ENCODE measurements at regions not wholly inside any gene's neighbourhood (a gene's known extent, or its start where the extent isn't known, plus 50 kb on each side); places are given as distances from the start of the nearest gene placed in this dataset.
"Not testable (repeated sequence)": the region's sequence is repeated elsewhere in the genome, so short reads cannot be mapped to it uniquely, and the experiment has no call there.

DNA sequence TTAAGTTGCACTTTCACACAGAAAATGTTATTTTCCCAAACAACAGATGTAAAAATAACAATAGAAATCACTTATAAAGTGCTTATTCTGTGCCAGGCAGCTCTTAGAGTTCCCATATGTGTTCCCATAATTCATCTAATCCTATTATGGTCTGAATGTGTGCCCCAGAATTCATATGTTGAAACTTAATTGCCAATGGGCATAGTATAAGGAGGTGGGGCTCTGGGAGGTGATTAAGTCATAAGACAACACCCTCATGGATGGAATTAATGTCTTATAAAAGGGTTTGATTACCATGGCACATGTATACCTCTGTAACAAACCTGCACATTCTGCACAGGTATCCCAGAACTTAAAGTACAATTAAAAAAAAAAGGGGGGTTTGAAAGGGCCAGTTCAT is 92.7 kb downstream of the FZD1 start:
- no peak for DNase-seq (ENCODE audit: low spot score)

DNA sequence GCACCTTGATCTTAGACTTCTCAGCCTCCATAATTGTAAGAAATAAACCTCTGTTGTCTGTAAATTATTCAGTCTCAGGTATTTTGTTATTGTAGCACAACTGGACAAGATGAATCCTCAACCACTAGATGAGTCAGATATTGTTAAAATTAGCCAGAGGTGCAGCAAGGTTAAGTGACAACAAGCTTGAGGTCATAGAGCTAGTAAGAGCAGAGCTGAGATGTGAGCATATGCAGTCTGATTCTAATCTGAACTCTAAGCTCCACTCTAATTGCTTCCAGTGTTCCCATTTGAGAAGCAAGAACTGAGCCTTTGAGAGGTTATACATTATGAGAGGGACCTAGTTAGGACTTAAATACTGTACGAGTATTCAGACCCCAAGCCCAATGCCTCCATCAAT is 93.1 kb downstream of the FZD1 start:
- no peak for DNase-seq (ENCODE audit: low spot score)

DNA sequence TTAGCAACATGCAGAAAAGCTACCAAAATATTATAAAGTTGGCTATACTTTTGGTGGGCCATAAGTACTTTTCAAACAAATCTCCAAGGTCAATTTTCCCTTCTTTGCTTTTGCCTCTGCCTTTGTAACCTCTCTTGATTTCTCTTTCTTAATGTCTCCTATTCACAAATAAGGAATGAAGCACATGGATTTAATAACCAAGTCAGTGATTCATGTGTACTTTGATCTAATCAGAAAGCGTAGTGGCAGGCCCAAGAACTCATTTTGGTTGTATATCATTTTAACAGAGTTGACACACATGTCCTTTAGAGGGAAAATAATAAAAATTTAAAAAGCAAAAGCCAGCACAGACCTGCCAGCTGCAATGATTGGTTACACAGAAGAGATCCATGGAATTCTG is 93.7 kb downstream of the FZD1 start:
- DNase-seq (ENCODE audit: low spot score): no peak

DNA sequence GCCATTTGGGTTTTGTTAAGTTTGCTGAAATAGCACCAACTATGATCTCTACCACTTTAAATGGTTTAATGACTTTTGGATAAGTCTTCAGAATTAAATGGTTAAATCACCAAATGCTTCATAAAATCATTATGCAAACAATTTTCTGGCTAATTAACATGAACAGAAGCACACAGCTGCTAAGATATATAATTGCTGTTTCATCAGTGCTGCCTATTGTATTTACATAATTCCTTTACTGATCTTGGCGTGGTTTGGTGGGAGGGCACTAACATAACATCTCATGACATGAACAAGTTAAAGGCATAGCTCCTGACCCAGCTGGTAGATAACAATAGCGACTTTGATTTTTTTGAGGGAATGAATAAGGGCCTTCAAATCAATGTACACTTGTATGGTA is 94.1 kb downstream of the FZD1 start:
- DNase-seq (ENCODE audit: low spot score): no peak

DNA sequence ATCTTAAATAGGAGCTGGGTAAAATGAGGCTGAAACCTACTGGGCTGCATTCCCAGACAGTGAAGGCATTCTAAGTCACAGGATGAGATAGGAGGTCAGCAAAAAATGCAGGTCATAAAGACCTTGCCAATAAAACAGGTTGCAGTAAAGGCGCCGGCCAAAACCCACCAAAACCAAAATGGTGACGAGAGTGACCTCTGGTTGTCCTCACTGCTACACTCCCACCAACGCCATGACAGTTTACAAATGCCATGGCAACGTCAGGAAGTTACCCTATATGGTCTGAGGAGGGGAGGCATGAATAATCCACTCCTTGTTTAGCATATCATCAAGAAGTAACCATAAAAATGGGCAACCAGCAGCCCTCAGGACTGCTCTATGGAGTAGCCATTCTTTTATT is 100.9 kb downstream of the FZD1 start:
- not testable (repeated sequence) for DNase-seq (ENCODE audit: low spot score)

DNA sequence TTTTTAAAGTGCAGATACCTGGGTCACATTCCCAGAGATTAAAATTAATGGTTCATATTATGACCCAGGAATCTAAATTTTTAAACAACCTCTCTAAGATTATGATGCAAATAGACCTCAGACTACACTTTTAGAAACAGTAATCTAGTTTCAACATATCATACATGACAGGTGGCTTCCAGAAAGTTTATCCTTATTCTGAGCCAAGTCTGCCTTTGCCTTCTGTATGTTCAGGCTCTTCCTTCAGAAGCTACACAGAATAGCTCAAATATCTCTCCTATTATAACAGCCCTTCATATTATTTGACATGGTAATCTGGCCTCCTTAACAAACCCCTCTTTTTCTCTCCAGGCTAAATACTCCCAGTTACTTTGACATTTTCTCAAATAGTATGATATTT is 101.9 kb downstream of the FZD1 start:
- no peak for DNase-seq (ENCODE audit: low spot score)

DNA sequence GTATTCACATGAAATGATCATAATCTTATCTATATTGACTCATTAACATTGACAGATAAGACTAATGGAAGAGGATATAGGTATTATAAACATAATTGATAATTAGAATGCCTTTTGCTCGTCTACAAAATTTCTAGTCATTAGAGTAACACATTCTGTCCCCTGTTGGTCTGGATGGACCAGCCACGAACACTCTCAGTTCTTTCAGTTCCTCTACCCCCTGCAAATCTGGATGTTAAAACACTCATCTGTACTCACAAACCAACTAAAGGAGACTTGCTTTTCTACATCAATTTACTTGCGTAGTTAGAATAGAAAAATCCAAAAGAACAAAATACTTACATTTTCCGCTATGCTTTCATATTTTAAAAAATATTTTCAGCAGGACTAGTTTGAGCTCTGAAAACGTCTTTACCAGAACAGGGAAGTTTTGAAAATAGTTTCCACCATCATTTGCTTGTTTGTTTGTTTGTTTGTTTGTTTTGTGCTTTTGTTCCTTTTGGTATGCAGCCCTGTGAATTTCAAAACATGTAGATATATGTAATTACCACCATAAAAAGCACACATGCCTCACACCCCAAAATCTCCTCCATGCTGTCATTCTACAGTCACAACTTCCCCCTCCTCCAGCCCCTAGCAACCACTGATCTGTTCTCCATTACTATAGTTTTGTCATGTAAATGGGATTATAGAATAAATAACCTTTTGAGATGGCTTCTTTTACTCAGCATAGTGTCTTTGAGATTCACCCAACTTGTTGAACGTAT is 103.8 kb downstream of the FZD1 start:
- DNase-seq (ENCODE audit: low spot score): no peak

DNA sequence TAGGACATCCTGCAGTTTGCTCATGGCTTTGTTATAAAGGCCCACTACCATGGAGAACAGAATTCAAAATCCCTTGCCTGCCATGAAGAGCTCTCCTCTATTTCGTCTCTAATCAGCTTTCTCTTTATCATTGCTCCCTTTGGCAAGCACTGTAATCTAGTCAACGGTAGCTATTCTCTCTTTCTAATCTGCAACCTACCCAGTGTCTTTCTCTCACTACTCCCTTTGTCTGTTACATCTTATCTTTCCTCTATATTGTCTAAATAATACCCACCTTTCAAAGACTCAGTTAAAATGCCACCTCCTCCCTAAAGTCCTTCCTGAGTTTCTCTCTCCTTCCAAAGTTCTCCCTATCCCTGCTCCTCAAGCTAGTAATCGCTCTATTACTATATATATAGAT is 108.1 kb downstream of the FZD1 start:
- DNase-seq (ENCODE audit: low spot score): no peak

DNA sequence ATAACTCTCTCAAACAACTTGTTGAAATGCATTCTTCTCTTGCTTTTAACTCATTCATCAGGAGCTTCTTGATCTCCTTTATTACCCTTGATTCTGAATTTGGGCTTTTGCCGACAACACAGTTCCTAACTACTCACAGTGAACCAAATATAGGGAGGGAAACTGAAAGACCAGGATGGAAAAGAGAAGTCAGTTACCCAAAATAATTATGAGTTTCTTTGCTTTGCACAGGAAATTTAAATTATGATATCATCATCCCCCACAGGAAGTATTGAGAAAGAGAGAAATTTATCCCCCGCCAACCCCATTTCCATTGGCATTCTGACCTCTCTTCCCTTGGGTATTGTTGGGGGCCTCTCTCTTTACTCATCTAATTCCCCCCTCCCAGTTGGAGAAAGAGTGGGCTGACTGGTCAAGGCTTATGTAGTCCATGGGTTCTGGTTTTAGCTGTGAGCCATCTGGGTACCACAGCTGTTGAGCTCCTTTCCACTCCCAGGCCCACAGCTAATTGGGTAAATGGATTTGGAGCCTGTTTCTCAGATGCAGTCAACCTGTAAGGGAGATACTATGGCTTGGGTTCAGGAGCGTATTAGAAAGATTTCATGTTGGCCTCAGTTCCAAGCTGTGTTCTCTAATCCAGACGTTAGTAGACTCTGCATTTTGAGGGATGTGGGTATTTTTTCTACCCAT is 109.0 kb downstream of the FZD1 start:
- DNase-seq (ENCODE audit: low spot score): peak; percentile 22

DNA sequence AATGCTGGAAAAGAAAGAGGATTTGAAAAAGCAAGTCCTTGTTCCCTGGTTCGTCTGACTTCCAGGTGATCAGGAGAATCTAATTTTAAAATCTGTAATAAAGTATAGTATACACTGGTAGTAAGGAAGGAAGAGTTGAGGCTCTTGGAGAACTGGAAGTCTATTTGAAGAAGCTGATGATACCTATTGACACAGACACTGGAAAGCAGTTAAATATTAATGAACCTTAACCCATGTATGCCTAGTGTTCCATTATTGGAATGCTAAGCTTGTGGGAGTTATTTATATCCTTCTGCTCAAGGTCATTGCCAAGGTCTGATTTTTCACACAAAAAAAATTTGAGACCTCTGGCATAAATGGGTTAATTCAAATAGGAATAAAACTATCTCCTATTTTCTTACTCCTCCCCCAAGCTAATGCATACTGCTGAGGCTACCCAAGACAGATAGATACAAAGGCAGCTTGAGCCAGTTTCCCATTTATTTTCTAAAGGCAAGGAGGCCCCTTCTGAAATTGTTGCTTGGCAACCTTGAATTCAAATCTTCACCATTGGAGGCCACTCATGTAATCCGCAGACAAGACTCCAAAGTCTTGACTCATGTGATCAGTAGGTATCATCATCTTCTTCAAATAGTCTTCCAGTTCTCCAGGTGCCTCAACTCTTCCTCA is 110.2 kb downstream of the FZD1 start:
- DNase-seq (ENCODE audit: low spot score): no peak

DNA sequence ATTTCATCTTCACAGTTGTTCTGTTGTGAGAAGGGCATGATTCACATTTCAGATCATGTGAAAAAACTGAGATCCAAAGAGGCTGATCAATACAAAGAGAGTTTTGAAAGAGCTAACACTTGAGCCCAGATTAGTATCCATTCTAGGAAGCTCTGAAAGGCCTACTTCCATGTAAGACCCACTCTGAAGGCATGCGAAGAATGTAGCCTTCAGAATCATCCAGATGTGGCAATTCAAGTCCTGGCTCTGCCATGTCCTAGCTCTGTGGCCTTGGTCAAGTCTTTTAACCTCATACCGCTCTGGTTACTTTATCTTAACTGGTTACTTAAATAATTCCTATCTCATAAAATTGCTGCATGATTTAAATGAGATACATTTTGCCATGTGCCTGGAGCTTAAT is 111.1 kb downstream of the FZD1 start:
- no peak for DNase-seq (ENCODE audit: low spot score)

DNA sequence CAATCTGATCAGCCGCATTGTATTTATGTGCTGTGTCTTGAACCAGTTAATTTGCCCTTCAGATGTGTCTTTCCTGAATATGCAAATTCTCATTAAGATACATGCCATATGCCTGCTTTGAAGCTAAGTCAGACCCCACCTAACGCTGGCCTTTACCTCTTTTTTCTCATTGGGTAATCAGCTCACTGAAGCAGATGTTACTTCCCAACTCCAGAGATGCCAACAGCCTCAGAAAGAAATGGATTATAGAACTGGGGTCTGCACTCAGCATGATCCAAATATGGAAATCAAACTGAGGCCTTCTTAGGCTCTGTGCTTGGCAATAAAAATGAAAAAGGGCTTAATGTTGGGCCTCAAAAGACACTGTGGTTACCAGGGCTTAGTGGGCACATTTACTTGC is 113.9 kb downstream of the FZD1 start:
- no peak for DNase-seq (ENCODE audit: low spot score)

DNA sequence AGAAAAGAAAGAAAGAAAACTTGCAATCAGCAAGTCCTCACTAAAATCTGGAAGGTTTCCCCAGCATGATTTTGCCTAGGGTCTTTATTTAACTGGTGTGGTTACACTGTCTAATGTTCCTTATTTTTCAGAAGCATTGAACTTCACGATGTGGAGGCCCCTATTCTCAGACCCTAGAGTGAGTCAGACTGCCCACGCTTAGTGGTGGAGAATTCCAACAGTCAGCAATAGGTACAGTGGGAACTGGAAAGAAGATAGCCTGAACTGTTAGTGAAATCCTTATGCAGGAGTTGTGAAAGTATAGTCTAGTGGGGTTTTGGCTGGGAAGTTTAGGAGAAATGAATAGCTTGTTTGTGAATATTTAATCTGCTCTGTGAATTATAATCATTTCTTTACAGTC is 115.0 kb downstream of the FZD1 start:
- no peak for DNase-seq (ENCODE audit: low spot score)

DNA sequence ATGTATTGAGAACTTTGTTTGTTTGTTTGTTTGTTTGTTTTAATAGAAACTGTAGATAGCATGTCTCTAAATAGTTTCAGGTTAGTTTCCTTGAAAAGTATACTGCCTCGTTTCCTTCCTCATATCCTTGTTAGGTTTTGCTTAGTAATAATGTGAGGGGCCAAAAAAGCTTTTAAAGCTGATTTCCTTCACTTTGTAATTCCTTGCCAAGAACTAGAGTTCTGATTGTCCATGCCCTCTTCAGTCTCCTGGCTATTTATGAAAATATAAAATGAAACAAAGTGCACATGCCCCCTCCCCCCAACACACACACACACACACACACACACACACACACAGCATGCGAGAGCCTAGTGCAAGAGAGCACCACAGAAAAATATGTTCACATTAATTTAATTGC is 115.8 kb downstream of the FZD1 start:
- DNase-seq (ENCODE audit: low spot score): no peak

DNA sequence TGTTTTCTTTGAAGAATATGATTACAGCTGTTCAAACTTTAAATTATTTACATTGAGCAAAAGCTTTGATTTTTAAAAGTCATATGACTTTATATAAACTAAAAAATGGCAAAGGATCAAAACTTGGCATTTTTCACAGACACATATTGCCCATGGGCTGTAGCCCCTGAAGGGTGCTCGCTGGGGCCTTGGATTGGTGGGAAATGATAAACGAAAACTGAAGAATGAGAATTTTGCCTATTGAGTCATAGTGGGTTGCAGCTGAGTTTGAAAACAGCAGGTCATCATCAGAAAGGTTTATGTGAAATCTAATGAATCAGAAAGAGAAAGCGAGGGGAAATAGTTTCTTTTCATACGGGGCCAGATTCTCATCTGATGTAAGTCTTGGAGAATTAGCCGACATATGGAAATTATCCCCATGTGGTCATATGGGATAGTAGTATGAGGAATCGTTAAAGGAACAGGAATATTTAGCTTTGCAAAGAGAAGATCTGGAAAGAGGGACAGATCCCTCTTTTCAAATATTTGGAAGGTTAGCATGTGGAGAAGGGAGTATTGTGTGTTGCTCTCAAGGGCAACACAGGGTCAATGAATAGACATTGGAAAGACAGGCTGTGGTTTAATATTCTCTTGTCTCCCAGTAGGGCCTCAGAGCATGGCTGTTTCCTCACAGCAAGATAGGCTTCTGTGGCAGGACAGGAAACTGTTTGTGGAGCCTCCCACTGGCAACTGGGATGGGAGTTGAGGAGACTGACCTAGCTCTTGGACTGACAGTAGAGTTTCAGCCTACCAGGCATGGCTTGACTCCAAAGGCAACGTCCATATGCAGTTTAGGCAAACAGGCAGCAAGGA is 119.0 kb downstream of the FZD1 start:
- DNase-seq (ENCODE audit: low spot score): no peak

DNA sequence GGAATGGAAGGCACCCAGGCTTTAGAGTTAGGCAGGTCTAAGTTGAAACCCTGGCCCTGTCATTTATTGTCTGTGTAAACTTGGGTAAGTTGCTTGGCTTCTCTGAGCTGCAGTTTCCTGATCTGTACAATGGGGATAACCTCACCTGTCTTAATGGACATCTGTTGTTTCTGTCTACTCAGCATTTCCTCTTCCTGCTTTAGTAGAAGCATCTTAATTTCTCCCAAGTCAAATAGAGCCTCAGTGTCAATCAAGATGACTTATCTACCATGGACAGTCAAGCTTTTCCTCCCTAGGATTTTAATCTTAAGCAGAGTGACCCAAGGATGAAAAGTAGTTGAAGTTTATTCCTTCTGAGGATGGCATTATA is 119.7 kb downstream of the FZD1 start:
- no peak for DNase-seq (ENCODE audit: low spot score)

DNA sequence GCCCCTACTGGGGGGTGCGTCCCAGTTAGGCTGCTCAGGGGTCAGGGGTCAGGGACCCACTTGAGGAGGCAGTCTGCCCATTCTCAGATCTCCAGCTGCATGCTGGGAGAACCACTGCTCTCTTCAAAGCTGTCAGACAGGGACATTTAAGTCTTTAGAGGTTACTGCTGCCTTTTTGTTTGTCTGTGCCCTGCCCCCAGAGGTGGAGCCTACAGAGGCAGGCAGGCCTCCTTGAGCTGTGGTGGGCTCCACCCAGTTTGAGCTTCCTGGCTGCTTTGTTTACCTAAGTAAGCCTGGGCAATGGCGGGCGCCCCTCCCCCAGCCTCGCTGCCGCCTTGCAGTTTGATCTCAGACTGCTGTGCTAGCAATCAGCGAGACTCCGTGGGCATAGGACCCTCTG is 130.5 kb downstream of the FZD1 start:
- DNase-seq (ENCODE audit: low spot score): not testable (repeated sequence)

DNA sequence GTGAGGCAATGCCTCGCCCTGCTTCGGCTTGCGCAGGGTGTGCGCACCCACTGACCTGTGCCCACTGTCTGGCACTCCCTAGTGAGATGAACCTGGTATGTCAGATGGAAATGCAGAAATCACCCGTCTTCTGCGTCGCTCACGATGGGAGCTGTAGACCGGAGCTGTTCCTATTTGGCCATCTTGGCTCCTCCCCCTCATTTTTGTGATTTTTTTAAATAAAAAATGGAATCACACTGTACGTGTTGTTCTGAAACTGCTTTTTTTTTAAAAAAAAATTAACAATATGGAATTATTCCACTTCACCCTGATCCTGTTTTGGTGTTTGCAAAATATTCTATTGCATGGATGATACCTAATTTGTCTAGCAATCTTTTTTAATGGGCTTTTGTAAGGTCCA is 131.1 kb downstream of the FZD1 start:
- DNase-seq (ENCODE audit: low spot score): not testable (repeated sequence)

DNA sequence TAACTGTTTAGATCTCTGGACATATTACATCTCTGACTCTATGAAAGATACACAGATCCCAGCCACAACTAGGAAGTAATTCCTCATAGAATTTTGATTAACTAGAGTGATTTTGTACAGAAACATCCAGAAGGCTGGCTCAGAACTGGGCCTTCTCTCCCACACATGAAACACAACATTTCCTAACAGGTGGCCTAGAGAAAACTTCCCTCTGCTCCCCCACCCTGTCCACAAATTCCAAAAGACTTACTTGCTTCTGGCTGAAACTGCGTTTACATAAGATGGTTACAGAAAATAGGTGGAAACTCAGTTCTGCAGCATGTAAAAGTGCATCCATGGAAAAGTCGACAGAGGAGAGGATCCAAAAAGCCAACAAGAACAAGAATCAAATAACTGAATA is 132.9 kb downstream of the FZD1 start:
- DNase-seq (ENCODE audit: low spot score): no peak

DNA sequence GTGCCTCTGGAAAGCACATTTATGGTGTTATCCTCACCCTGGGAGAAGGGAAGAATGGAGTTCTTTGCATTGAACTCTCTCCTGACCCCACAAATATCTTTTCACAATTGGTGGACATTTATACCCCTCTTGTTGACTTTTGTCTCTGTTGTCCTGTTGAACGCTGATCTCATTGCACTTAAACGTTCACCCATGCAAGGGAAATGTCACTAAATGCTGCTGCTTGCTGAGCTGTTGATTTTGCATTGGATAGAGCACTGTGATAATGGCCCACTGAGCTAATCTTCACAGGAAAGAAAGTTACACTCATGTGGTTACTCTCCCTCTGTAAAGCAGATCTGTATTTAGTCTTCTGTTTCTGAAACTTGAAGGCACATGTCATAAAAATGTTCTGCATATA is 133.4 kb downstream of the FZD1 start:
- DNase-seq (ENCODE audit: low spot score): no peak

DNA sequence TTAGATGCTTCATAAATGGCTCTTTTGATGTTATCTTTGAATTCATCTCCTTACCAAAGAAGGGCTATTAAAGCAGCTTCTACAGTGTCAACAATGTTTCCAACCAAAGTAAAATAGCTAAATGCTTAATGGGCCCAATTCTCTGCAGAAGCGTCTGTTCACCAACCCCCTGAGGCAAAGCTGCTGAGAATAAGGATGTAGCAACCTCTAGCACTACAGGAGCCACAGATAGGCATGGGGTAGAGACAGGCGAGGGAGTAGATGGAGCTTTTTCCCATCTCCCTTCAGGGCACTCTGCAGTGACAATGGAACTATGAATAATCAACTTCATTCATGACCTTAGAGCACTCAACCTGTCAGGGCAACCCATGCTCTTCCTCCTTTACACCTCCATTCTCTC is 134.1 kb downstream of the FZD1 start:
- DNase-seq (ENCODE audit: low spot score): no peak

DNA sequence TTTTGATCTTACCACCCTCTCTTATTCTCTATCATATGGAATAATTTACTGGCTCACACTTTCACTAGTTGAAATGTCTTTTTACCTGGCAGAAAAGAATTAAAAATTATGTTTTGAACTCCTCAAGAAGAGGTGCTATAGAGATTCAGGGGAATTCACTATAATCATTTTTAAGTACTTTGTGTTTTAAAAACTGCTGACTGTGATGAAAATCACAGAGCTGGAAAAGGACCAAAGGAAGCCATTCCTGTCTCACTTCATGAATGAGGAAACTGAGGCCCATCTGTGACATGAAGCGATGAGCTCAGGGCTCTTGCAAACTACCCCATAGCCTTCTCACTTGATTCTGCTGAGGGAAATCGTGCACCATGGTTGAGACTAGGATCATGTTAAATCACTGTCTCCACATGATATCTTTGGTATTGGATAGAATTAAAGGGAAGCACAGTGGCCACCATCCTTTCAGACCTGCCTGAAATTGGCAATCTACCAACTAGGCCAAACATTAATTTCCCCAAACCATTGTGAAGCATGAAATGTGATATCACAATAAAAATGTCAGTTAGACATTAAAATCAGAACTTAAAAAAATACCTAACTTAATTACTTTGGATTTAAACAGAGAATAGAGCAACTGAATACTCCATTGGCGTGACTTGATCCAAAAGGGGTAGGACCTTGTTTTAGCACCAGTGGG is 141.0 kb downstream of the FZD1 start:
- DNase-seq (ENCODE audit: low spot score): no peak

All from pons (tissue), 1 donor.